WTC11 (cell line): ENCODE measurements at regions not wholly inside any gene's neighbourhood (a gene's known extent, or its start where the extent isn't known, plus 50 kb on each side); places are given as distances from the start of the nearest gene placed in this dataset.

ENCODE experiments used
- ATAC-seq: fragments of 200-7000 bp; cut with Tn5 transposase; 2 replicates; pipeline ENCODE4 v1.10.0; 2021; ENCODE audit warnings: mild to moderate bottlenecking, moderate library complexity
- CTCF ChIA-PET: fragments of 300-600 bp; sonication (Branson Sonifier 250); formaldehyde crosslinking; loops from one replicate; lab custom pipeline; 2021; ENCODE audit warnings: antibody characterized with exemption; lab: Charles Lee
- POLR2A ChIA-PET: fragments of 350-600 bp; sonication (Branson Sonifier 250); formaldehyde crosslinking; loops from one replicate; lab custom pipeline; 2021; ENCODE audit warnings: antibody characterized with exemption; lab: Charles Lee
- DNase-seq: peaks from one replicate; pipeline ENCODE4 v3.0.0; 2021; ENCODE audit warnings: low spot score
- H3K27ac Mint-ChIP-seq: 2 replicates; pipeline ENCODE4 v1.8.0; 2021; ENCODE audit warnings: mixed read lengths
- H3K27me3 Mint-ChIP-seq: 2 replicates; pipeline ENCODE4 v1.8.0; 2021; ENCODE audit warnings: low read depth, mild to moderate bottlenecking, moderate library complexity, mixed read lengths
- H3K36me3 Mint-ChIP-seq: 2 replicates; pipeline ENCODE4 v1.8.0; 2021; ENCODE audit warnings: mixed read lengths
- H3K4me1 Mint-ChIP-seq: 2 replicates; pipeline ENCODE4 v1.8.0; 2022; ENCODE audit warnings: mixed read lengths
- H3K4me3 Mint-ChIP-seq: 2 replicates; pipeline ENCODE4 v1.8.0; 2021; ENCODE audit warnings: mild to moderate bottlenecking, moderate library complexity, mixed read lengths
- H3K9me3 Mint-ChIP-seq: 2 replicates; pipeline ENCODE4 v1.8.0; 2021; ENCODE audit warnings: mixed read lengths
- AFF4 ChIP-seq: sonication (generic); formaldehyde crosslinking; IDR thresholded peaks from 2 replicates; pipeline ENCODE4 v1.8.1; 2023; ENCODE audit warnings: mild to moderate bottlenecking, missing genetic modification reagents, borderline replicate concordance
- ATF1 ChIP-seq: sonication (generic); formaldehyde crosslinking; IDR thresholded peaks from 2 replicates; pipeline ENCODE4 v1.8.1; 2023; ENCODE audit warnings: mild to moderate bottlenecking, moderate library complexity, missing genetic modification reagents
- CDX4 ChIP-seq: fragments of 250-450 bp; sonication (Bioruptor Pico); IDR thresholded peaks from 2 replicates; pipeline ENCODE4 v1.9.0; 2021; ENCODE audit warnings: moderate library complexity, mild to moderate bottlenecking, inconsistent platforms, borderline replicate concordance
- FOXJ3 ChIP-seq: sonication (generic); formaldehyde crosslinking; IDR thresholded peaks from 2 replicates; pipeline ENCODE4 v1.9.0; 2021; ENCODE audit warnings: missing genetic modification reagents, mild to moderate bottlenecking, borderline replicate concordance
- JUN ChIP-seq: sonication (generic); formaldehyde crosslinking; IDR thresholded peaks from 2 replicates; pipeline ENCODE4 v1.8.0; 2023; ENCODE audit warnings: mild to moderate bottlenecking, missing genetic modification reagents
- MAX ChIP-seq: sonication (generic); formaldehyde crosslinking; IDR thresholded peaks from 2 replicates; pipeline ENCODE4 v1.8.0; 2022; ENCODE audit warnings: mild to moderate bottlenecking, missing genetic modification reagents
- NR1H2 ChIP-seq: sonication (generic); formaldehyde crosslinking; IDR thresholded peaks from 2 replicates; pipeline ENCODE4 v1.9.0; 2021; ENCODE audit warnings: mild to moderate bottlenecking, moderate library complexity, missing genetic modification reagents
- SMAD4 ChIP-seq: sonication (generic); formaldehyde crosslinking; IDR thresholded peaks from 2 replicates; pipeline ENCODE4 v1.8.0; 2022; ENCODE audit warnings: mild to moderate bottlenecking, missing genetic modification reagents
- SP1 ChIP-seq: sonication (generic); formaldehyde crosslinking; conservative IDR thresholded peaks from 2 replicates; pipeline ENCODE4 v1.8.1; 2022; ENCODE audit warnings: missing genetic modification reagents
- ZNF281 ChIP-seq: sonication (generic); formaldehyde crosslinking; IDR thresholded peaks from 2 replicates; pipeline ENCODE4 v1.8.0; 2023; ENCODE audit warnings: mild to moderate bottlenecking, missing genetic modification reagents
- ZNF317 ChIP-seq: sonication (generic); formaldehyde crosslinking; IDR thresholded peaks from 2 replicates; pipeline ENCODE4 v1.8.1; 2023; ENCODE audit warnings: low read depth, mild to moderate bottlenecking, moderate library complexity, missing genetic modification reagents, borderline replicate concordance
- ZNF416 ChIP-seq: fragments of 250-450 bp; sonication (Bioruptor Pico); IDR thresholded peaks from 2 replicates; pipeline ENCODE4 v1.9.0; 2021; ENCODE audit warnings: mild to moderate bottlenecking, inconsistent platforms
- ZNF532 ChIP-seq: fragments of 250-450 bp; sonication (Bioruptor Pico); IDR thresholded peaks from 2 replicates; pipeline ENCODE4 v1.9.0; 2021; ENCODE audit warnings: mild to moderate bottlenecking, borderline replicate concordance

- CTCF ChIA-PET = no interaction called here
- Mint-ChIP-seq H3K36me3 (peaks cover 2% of the 10 kb centered on the region; the same call in 1 of the 2 replicates), H3K4me3 (no peak overlapping the region), H3K9me3 (peaks cover 6% of the 10 kb centered on the region; the same call in 1 of the 2 replicates), H3K27ac (no peak overlapping the region), H3K27me3 (no peaks in the 10 kb centered on the region), H3K4me1 (peaks cover 33% of the 10 kb centered on the region)
- DNase-seq (no peak), ATAC-seq (no peak)
- TF ChIP-seq SMAD4 = no peak
- TF ChIP-seq JUN = no peak
- no peak for TF ChIP-seq ZNF281 (CRISPR knock-in tag)
- TF ChIP-seq SP1 (CRISPR knock-in tag) = no peak
- TF ChIP-seq FOXJ3 (CRISPR knock-in tag) = no peak
- TF ChIP-seq ZNF317 (CRISPR knock-in tag) = no peak
- TF ChIP-seq NR1H2 (CRISPR knock-in tag) = no peak
- TF ChIP-seq ATF1 = no peak
- TF ChIP-seq AFF4 (CRISPR knock-in tag) = no peak
- TF ChIP-seq MAX = no peak
- TF ChIP-seq ZNF416 (CRISPR knock-in tag) = no peak
- no peak for TF ChIP-seq ZNF532 (CRISPR knock-in tag)
- TF ChIP-seq CDX4 (CRISPR knock-in tag) = no peak
- POLR2A ChIA-PET = no interaction called here
These were observed 161.9 kb upstream of the PLEKHG7 start for GRCh38 chr12:92540782-92541423.
